C4-2B (cell line): ENCODE measurements at regions not wholly inside any gene's neighbourhood (a gene's known extent, or its start where the extent isn't known, plus 50 kb on each side); places are given as distances from the start of the nearest gene placed in this dataset.

Experiments used
- ZFX ChIP-seq: fragments of 450-650 bp; IDR thresholded peaks from 2 replicates; pipeline ENCODE4 v1.6.1; 2017
- TF ChIP-seq, protein P1 (sequence below): fragments of 450-650 bp; conservative IDR thresholded peaks from 2 replicates; pipeline ENCODE4 v1.5.1; 2017; ENCODE audit warnings: mild to moderate bottlenecking

DNA sequence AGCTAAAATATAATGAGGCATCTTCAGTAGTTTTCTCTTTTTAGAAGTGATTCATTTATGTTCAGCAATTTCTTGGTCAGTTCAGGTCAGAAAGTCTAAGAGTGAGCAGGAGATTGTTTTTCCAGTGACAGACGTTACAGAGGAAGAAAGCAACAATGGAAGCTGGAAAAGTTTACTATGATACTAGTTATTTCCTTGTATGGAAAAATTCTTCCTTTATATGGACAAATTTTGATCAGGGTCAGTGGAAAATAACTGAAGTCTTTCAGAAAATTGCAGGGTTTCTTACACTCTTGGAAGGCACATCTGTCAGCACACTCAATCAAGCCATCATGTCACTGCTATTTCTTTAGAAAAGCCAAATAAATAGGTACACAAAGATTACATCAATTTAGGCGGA lies 1120.7 kb downstream of the FAT4 start:
- TF ChIP-seq, protein P1, sequence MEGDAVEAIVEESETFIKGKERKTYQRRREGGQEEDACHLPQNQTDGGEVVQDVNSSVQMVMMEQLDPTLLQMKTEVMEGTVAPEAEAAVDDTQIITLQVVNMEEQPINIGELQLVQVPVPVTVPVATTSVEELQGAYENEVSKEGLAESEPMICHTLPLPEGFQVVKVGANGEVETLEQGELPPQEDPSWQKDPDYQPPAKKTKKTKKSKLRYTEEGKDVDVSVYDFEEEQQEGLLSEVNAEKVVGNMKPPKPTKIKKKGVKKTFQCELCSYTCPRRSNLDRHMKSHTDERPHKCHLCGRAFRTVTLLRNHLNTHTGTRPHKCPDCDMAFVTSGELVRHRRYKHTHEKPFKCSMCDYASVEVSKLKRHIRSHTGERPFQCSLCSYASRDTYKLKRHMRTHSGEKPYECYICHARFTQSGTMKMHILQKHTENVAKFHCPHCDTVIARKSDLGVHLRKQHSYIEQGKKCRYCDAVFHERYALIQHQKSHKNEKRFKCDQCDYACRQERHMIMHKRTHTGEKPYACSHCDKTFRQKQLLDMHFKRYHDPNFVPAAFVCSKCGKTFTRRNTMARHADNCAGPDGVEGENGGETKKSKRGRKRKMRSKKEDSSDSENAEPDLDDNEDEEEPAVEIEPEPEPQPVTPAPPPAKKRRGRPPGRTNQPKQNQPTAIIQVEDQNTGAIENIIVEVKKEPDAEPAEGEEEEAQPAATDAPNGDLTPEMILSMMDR, result no peak
- TF ChIP-seq ZFX, result no peak
